MCF 10A (cell line): ENCODE measurements at regions not wholly inside any gene's neighbourhood (a gene's known extent, or its start where the extent isn't known, plus 50 kb on each side); places are given as distances from the start of the nearest gene placed in this dataset.

ENCODE experiments used
- BruUV-seq: library from RNA; stranded (reverse); fragments of 400-500 nt; replicated peaks from 2 replicates; lab custom pipeline; 2021; lab: Mats Ljungman, UMichigan
- CTCF ChIA-PET: fragments of 300-600 bp; sonication (Branson Sonifier 250); formaldehyde crosslinking; extraction: SDS; loops from one replicate; lab custom pipeline; 2021; ENCODE audit warnings: antibody characterized with exemption, inconsistent platforms; lab: Yijun Ruan, JAX
- POLR2A ChIA-PET: fragments of 300-600, 350-650 bp; sonication (Branson Sonifier 250); formaldehyde crosslinking; extraction: SDS; loops from one replicate; lab custom pipeline; 2020; ENCODE audit warnings: antibody characterized with exemption, inconsistent platforms; lab: Yijun Ruan, JAX
- DNase-seq: peaks from one replicate; pipeline ENCODE4 v3.0.0-alpha.2; 2018; ENCODE audit not compliant: unreplicated experiment
- H3K27ac Mint-ChIP-seq: one replicate; pipeline ENCODE4 v1.8.0; 2022; ENCODE audit warnings: mild to moderate bottlenecking, low read depth, mixed read lengths; ENCODE audit not compliant: unreplicated experiment
- H3K27me3 Mint-ChIP-seq: one replicate; pipeline ENCODE4 v1.8.0; 2022; ENCODE audit warnings: mixed read lengths; ENCODE audit not compliant: insufficient read depth, unreplicated experiment
- H3K36me3 Mint-ChIP-seq: one replicate; pipeline ENCODE4 v1.8.0; 2022; ENCODE audit warnings: mild to moderate bottlenecking, moderate library complexity, mixed read lengths; ENCODE audit not compliant: insufficient read depth, unreplicated experiment
- H3K4me1 Mint-ChIP-seq: one replicate; pipeline ENCODE4 v1.8.0; 2022; ENCODE audit warnings: mixed read lengths; ENCODE audit not compliant: insufficient read depth, unreplicated experiment
- H3K4me3 Mint-ChIP-seq: one replicate; pipeline ENCODE4 v1.8.0; 2022; ENCODE audit warnings: mild to moderate bottlenecking, moderate library complexity, mixed read lengths; ENCODE audit not compliant: unreplicated experiment
- H3K9me3 Mint-ChIP-seq: one replicate; pipeline ENCODE4 v1.8.0; 2022; ENCODE audit warnings: mixed read lengths; ENCODE audit not compliant: unreplicated experiment
- CTCF ChIP-seq: fragments of 200-600 bp; IDR thresholded peaks from one replicate; pipeline ENCODE4 v1.8.0; 2022; ENCODE audit warnings: antibody characterized with exemption, mild to moderate bottlenecking; ENCODE audit not compliant: unreplicated experiment
- intact Hi-C: fragments of 100-400 bp; cut with micrococcal nuclease; formaldehyde crosslinking; loops from 2 replicates; pipeline ENCODE4 v1.14.1; 2022

- no peak for TF ChIP-seq CTCF
- intact Hi-C loops: no loop called here
- POLR2A ChIA-PET: no interaction called here
- BruUV-seq: no TSS peak
- Mint-ChIP-seq H3K36me3 (no peaks in the 10 kb centered on the region), H3K4me3 (no peak overlapping the region), H3K27ac (no peak overlapping the region), H3K4me1 (no peaks in the 10 kb centered on the region), H3K27me3 (no peaks in the 10 kb centered on the region), H3K9me3 (no peaks in the 10 kb centered on the region)
- CTCF ChIA-PET: no interaction called here
- DNase-seq: no peak
Measured at GRCh38 chr13:64662887-64663593, 2567.1 kb downstream of the PCDH9 start.

DNA sequence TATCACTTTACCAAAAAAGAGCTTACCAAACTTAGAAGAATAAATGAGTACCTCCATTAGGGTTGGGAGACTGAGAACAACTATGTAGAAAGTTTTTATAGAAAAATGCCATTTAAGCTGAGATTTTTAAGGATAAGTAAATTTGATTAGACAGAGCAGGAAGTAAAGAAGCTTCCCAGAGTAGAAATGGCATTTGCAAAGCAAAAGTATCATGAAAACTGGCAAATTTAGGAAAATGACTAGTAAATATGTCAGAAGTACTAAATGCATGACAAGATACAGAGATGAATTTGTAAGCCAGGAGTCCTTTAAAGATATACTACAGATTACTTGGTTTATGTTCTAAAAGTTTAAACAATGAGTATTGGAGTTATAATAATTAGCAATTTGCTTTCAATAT is 2581.8 kb downstream of the PCDH9 start:
- intact Hi-C loops: no loop called here
- CTCF ChIA-PET: no interaction called here

GRCh38 chr13:64643066-64643465 is 2587.1 kb downstream of the PCDH9 start:
- ChIA-PET POLR2A (no interaction called here), CTCF (interaction anchor here (0.9 kb wide), 1 partner anchor 15 kb away, joined by 3 read pairs; no protein-coding TSS in a partner anchor)
- no peak for DNase-seq
- TF ChIP-seq CTCF: no peak
- intact Hi-C loops: no loop called here
- no peaks in the 10 kb centered on the region for H3K27me3 Mint-ChIP-seq
- H3K36me3 Mint-ChIP-seq: no peaks in the 10 kb centered on the region
- BruUV-seq: no TSS peak
- H3K4me1 Mint-ChIP-seq: no peaks in the 10 kb centered on the region
- no peak overlapping the region for H3K27ac Mint-ChIP-seq
- no peak overlapping the region for H3K4me3 Mint-ChIP-seq
- H3K9me3 Mint-ChIP-seq: no peaks in the 10 kb centered on the region

More for the DNA sequence above, 2581.8 kb downstream of the PCDH9 start:
- no peak for DNase-seq
- H3K9me3 Mint-ChIP-seq: no peaks in the 10 kb centered on the region
- no peaks in the 10 kb centered on the region for H3K4me1 Mint-ChIP-seq
- H3K27me3 Mint-ChIP-seq: no peaks in the 10 kb centered on the region
- no peak for TF ChIP-seq CTCF
- H3K36me3 Mint-ChIP-seq: no peaks in the 10 kb centered on the region
- no TSS peak for BruUV-seq
- no peak overlapping the region for H3K4me3 Mint-ChIP-seq
- POLR2A ChIA-PET: no interaction called here
- H3K27ac Mint-ChIP-seq: no peak overlapping the region

DNA sequence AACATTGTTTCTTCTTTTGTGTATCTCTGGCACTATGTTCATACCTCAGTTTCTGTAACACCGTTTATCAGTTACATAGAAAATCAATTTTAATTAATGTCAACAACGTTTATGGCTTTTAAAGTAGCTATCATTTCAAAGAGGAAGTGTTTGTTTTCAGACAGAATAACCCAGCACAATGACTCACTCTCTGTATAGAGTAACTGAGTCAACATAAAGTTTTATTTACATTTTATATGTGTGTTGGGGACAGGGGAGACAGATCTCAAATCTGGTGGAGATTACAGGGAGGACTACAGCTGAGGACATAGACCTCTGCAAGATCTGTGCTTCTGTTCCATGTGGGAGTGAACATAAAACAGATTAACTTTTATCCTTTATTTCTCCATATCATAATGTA is 2590.1 kb downstream of the PCDH9 start:
- Mint-ChIP-seq H3K36me3 (no peaks in the 10 kb centered on the region), H3K4me3 (no peak overlapping the region), H3K27ac (no peak overlapping the region), H3K9me3 (no peaks in the 10 kb centered on the region), H3K27me3 (no peaks in the 10 kb centered on the region), H3K4me1 (no peaks in the 10 kb centered on the region)
- ChIA-PET CTCF (no interaction called here), POLR2A (no interaction called here)
- no peak for TF ChIP-seq CTCF
- BruUV-seq: no TSS peak
- intact Hi-C loops: no loop called here
- DNase-seq: no peak
